H9 (cell line): ENCODE measurements at regions not wholly inside any gene's neighbourhood (a gene's known extent, or its start where the extent isn't known, plus 50 kb on each side); places are given as distances from the start of the nearest gene placed in this dataset.

Experiments used
- DNase-seq: peaks from one replicate; pipeline ENCODE4 v3.0.0-alpha.2; 2017
- H2AFZ ChIP-seq: one replicate; pipeline ENCODE4 v1.6.1; 2013; ENCODE audit warnings: mild to moderate bottlenecking, low read length, control low read depth, moderate library complexity
- H2AK5ac ChIP-seq: 2 replicates; pipeline ENCODE4 v1.6.1; 2013; ENCODE audit warnings: low read length, control low read depth, mixed read lengths; ENCODE audit not compliant: insufficient read length
- H2BK120ac ChIP-seq: one replicate; pipeline ENCODE4 v1.6.1; 2013; ENCODE audit warnings: low read depth, mild to moderate bottlenecking, low read length, control low read depth, inconsistent platforms; ENCODE audit not compliant: poor library complexity, severe bottlenecking
- H2BK12ac ChIP-seq: 2 replicates; pipeline ENCODE4 v1.6.1; 2013; ENCODE audit warnings: low read length, control low read depth, mixed read lengths, low read depth; ENCODE audit not compliant: insufficient read length
- H2BK15ac ChIP-seq: 2 replicates; pipeline ENCODE4 v1.6.1; 2013; ENCODE audit warnings: low read depth, low read length, control low read depth
- H2BK20ac ChIP-seq: one replicate; pipeline ENCODE4 v1.6.1; 2013; ENCODE audit warnings: low read depth, mild to moderate bottlenecking, low read length, control low read depth, inconsistent platforms; ENCODE audit not compliant: poor library complexity, severe bottlenecking
- H2BK5ac ChIP-seq: 2 replicates; pipeline ENCODE4 v1.6.1; 2013; ENCODE audit warnings: low read length, control low read depth, mixed read lengths; ENCODE audit not compliant: insufficient read length
- H3K14ac ChIP-seq: 2 replicates; pipeline ENCODE4 v1.6.1; 2013; ENCODE audit warnings: low read length, control low read depth; ENCODE audit not compliant: insufficient read depth
- H3K18ac ChIP-seq: 2 replicates; pipeline ENCODE4 v1.6.1; 2013; ENCODE audit warnings: low read depth, mild to moderate bottlenecking, mixed read lengths, low read length, control low read depth; ENCODE audit not compliant: insufficient read length
- H3K23ac ChIP-seq: 2 replicates; pipeline ENCODE4 v1.6.1; 2013; ENCODE audit warnings: low read length, control low read depth, mixed read lengths, low read depth; ENCODE audit not compliant: insufficient read length
- H3K23me2 ChIP-seq: 2 replicates; pipeline ENCODE4 v1.6.1; 2013; ENCODE audit warnings: low read depth, mild to moderate bottlenecking, mixed read lengths, low read length, control low read depth; ENCODE audit not compliant: insufficient read length, poor library complexity, severe bottlenecking
- H3K27ac ChIP-seq: 2 replicates; pipeline ENCODE4 v1.5.1; 2013; ENCODE audit warnings: low read length, control low read depth, mixed read lengths, low read depth; ENCODE audit not compliant: insufficient read length
- H3K27me3 ChIP-seq: 2 replicates; pipeline ENCODE4 v1.6.1; 2013; ENCODE audit warnings: low read length, control low read depth, inconsistent platforms; ENCODE audit not compliant: insufficient read depth
- H3K4ac ChIP-seq: 2 replicates; pipeline ENCODE4 v1.6.1; 2013; ENCODE audit warnings: low read depth, mild to moderate bottlenecking, control low read depth, inconsistent platforms, low read length, moderate library complexity
- H3K4me1 ChIP-seq: 2 replicates; pipeline ENCODE4 v1.6.1; 2013; ENCODE audit warnings: low read length, control low read depth, inconsistent platforms; ENCODE audit not compliant: insufficient read depth
- H3K4me2 ChIP-seq: 2 replicates; pipeline ENCODE4 v1.6.1; 2013; ENCODE audit warnings: low read length, control low read depth, mixed read lengths; ENCODE audit not compliant: insufficient read length, insufficient read depth
- H3K56ac ChIP-seq: 2 replicates; pipeline ENCODE4 v1.6.1; 2013; ENCODE audit warnings: low read depth, mild to moderate bottlenecking, mixed read lengths, low read length, control low read depth; ENCODE audit not compliant: insufficient read length
- H3K79me1 ChIP-seq: 2 replicates; pipeline ENCODE4 v1.6.1; 2013; ENCODE audit warnings: low read depth, mild to moderate bottlenecking, moderate library complexity, low read length, control low read depth, inconsistent platforms; ENCODE audit not compliant: insufficient read depth, poor library complexity, severe bottlenecking
- H3K79me2 ChIP-seq: 2 replicates; pipeline ENCODE4 v1.6.1; 2013; ENCODE audit warnings: low read length, control low read depth, inconsistent platforms; ENCODE audit not compliant: insufficient read depth
- H3K9ac ChIP-seq: 2 replicates; pipeline ENCODE4 v1.6.1; 2013; ENCODE audit warnings: low read length, control low read depth, mixed read lengths; ENCODE audit not compliant: insufficient read length; ENCODE audit errors: extremely low read depth
- H3K9me3 ChIP-seq: one replicate; pipeline ENCODE4 v1.6.1; 2013; ENCODE audit warnings: low read depth, low read length, inconsistent platforms; ENCODE audit not compliant: control insufficient read depth
- H3T11ph ChIP-seq: one replicate; pipeline ENCODE4 v1.6.1; 2013; ENCODE audit warnings: mild to moderate bottlenecking, low read length, control low read depth, inconsistent platforms
- H4K20me1 ChIP-seq: one replicate; pipeline ENCODE4 v1.6.1; 2013; ENCODE audit not compliant: control insufficient read depth, insufficient read length, insufficient read depth
- H4K5ac ChIP-seq: 2 replicates; pipeline ENCODE4 v1.6.1; 2013; ENCODE audit warnings: low read depth, mild to moderate bottlenecking, mixed read lengths, low read length, control low read depth; ENCODE audit not compliant: insufficient read length
- H4K8ac ChIP-seq: replicated peaks from 2 replicates; pipeline ENCODE4 v1.6.1; 2013; ENCODE audit warnings: low read length, control low read depth, mixed read lengths, low read depth; ENCODE audit not compliant: insufficient read length
- H4K91ac ChIP-seq: 2 replicates; pipeline ENCODE4 v1.6.1; 2013; ENCODE audit warnings: low read depth, mild to moderate bottlenecking, moderate library complexity, mixed read lengths, low read length, control low read depth; ENCODE audit not compliant: insufficient read length
- H3K27ac Mint-ChIP-seq, 3 experiments: 2 replicates in 2 of 3; 3 replicates in 1 of 3; pipeline ENCODE4 v1.8.0; 2020 to 2021; ENCODE audit warnings: mixed read lengths in 3 of 3, mild to moderate bottlenecking in 1 of 3, moderate library complexity in 1 of 3
- H3K27me3 Mint-ChIP-seq: 2 replicates; pipeline ENCODE4 v1.8.0; 2021; ENCODE audit warnings: low read depth, mild to moderate bottlenecking, moderate library complexity, mixed read lengths
- H3K36me3 Mint-ChIP-seq, 3 experiments: 2 replicates in 2 of 3; 3 replicates in 1 of 3; pipeline ENCODE4 v1.8.0; 2020 to 2021; ENCODE audit warnings: low read depth in 3 of 3, mixed read lengths in 3 of 3; ENCODE audit not compliant: insufficient read depth in 1 of 3
- H3K4me1 Mint-ChIP-seq, 2 experiments: 2 replicates each; pipeline ENCODE4 v1.8.0; 2020; ENCODE audit warnings: mixed read lengths in 2 of 2
- H3K4me3 Mint-ChIP-seq, 2 experiments: 2 replicates in 1 of 2; 3 replicates in 1 of 2; pipeline ENCODE4 v1.8.0; 2020 to 2021; ENCODE audit warnings: mild to moderate bottlenecking in 2 of 2, mixed read lengths in 2 of 2, moderate library complexity in 1 of 2
- H3K9me3 Mint-ChIP-seq, 2 experiments: 2 replicates in 1 of 2; 3 replicates in 1 of 2; pipeline ENCODE4 v1.8.0; 2020; ENCODE audit warnings: mild to moderate bottlenecking in 2 of 2, mixed read lengths in 2 of 2, moderate library complexity in 1 of 2
- CTCF ChIP-seq: fragments of 200-600 bp; sonication (generic); conservative IDR thresholded peaks from 3 replicates; pipeline ENCODE4 v1.8.0; 2021; ENCODE audit warnings: antibody characterized with exemption, mild to moderate bottlenecking
- WGBS: extraction: QIAGEN DNeasy Blood & Tissue Kit; methylation state at CpG from one replicate; pipeline ENCODE4 v1.1.7; 2013; ENCODE audit warnings: missing lambda C conversion rate, low lambda C conversion rate, mixed read lengths; ENCODE audit not compliant: insufficient read length; ENCODE audit errors: extremely low coverage; 5-methylcytosine and 5-hydroxymethylcytosine counted together

GRCh38 chr3:132870541-132870940, 148.3 kb upstream of the NPHP3 start:
- Histone ChIP-seq H3K79me1 (no peaks in the 10 kb centered on the region), H3K9me3 (no peaks in the 10 kb centered on the region), H3K18ac (no peak overlapping the region), H3K14ac (no peak overlapping the region), H3K79me2 (no peaks in the 10 kb centered on the region), H3K23ac (no peak overlapping the region), H4K91ac (no peak overlapping the region), H3T11ph (no peak overlapping the region), H2BK120ac (no peak overlapping the region), H3K23me2 (no peaks in the 10 kb centered on the region), H2AK5ac (no peak overlapping the region), H3K4ac (no peak overlapping the region), H4K20me1 (no peaks in the 10 kb centered on the region), H3K27me3 (no peaks in the 10 kb centered on the region), H4K5ac (no peak overlapping the region), H2BK20ac (no peak overlapping the region), H2BK12ac (no peak overlapping the region), H3K56ac (no peak overlapping the region), H3K9ac (no peak overlapping the region), H3K4me2 (no peak overlapping the region), H3K4me1 (no peaks in the 10 kb centered on the region), H4K8ac (no peak overlapping the region), H3K27ac (no peak overlapping the region), H2BK15ac (no peak overlapping the region), H2BK5ac (no peak overlapping the region), H2AFZ (no peak overlapping the region)
- Mint-ChIP-seq H3K9me3 (no peaks in the 10 kb centered on the region), H3K27me3 (peaks cover 3% of the 10 kb centered on the region; the same call in 1 of the 2 replicates), H3K27ac (no peak overlapping the region), H3K4me3 (no peak overlapping the region), H3K36me3 (no peaks in the 10 kb centered on the region), H3K4me1 (no peaks in the 10 kb centered on the region)
- no peak for TF ChIP-seq CTCF
- DNase-seq: no peak
- no CpG with 5 or more reads among the region's 4 CpGs for WGBS
